ENCODE measurements at regions not wholly inside any gene's neighbourhood (a gene's known extent, or its start where the extent isn't known, plus 50 kb on each side); places are given as distances from the start of the nearest gene placed in this dataset.

DNA sequence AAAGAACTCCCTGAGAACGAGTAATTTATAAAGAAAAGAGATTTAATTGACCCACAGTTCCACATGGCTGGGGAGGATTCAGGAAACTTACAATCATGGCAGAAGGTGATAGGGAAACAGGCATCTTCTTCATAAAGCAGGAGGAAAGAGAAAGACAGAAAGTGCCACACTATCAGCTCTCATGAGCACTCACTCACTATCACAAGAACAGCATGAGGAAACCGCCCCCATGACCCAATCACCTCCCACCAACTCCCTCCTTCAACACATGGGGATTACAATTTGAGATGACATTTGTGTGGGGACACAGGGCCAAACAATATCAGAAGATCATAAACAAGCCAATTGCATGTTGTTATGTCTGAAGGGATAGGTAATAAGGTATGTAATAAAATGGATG lies 935.9 kb upstream of the COX7C start:
- TF ChIP-seq POLR2AphosphoS5 (IDR thresholded peaks at IDR 0.05) (no peak), POLR2A (IDR thresholded peaks at IDR 0.05) (no peak), EP300 (IDR thresholded peaks at IDR 0.05) (no peak)
- TF ChIP-seq, protein P1, sequence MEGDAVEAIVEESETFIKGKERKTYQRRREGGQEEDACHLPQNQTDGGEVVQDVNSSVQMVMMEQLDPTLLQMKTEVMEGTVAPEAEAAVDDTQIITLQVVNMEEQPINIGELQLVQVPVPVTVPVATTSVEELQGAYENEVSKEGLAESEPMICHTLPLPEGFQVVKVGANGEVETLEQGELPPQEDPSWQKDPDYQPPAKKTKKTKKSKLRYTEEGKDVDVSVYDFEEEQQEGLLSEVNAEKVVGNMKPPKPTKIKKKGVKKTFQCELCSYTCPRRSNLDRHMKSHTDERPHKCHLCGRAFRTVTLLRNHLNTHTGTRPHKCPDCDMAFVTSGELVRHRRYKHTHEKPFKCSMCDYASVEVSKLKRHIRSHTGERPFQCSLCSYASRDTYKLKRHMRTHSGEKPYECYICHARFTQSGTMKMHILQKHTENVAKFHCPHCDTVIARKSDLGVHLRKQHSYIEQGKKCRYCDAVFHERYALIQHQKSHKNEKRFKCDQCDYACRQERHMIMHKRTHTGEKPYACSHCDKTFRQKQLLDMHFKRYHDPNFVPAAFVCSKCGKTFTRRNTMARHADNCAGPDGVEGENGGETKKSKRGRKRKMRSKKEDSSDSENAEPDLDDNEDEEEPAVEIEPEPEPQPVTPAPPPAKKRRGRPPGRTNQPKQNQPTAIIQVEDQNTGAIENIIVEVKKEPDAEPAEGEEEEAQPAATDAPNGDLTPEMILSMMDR (IDR thresholded peaks at IDR 0.05) = no peak
- DNase-seq (no peak), ATAC-seq (ENCODE audit: low FRiP score in 2 of 2) (no peak)
- no peaks in the 10 kb centered on the region for H3K36me3 ChIP-seq
- H3K4me1 ChIP-seq = no peaks in the 10 kb centered on the region
- no peak overlapping the region for H3K27ac ChIP-seq
- no peak overlapping the region for H3K4me3 ChIP-seq
- H3K9me3 ChIP-seq = no peaks in the 10 kb centered on the region
- no peaks in the 10 kb centered on the region for H3K27me3 ChIP-seq
- WGBS, 2 donors = 64% methylated on average over 2 of the region's 2 CpGs

DNA sequence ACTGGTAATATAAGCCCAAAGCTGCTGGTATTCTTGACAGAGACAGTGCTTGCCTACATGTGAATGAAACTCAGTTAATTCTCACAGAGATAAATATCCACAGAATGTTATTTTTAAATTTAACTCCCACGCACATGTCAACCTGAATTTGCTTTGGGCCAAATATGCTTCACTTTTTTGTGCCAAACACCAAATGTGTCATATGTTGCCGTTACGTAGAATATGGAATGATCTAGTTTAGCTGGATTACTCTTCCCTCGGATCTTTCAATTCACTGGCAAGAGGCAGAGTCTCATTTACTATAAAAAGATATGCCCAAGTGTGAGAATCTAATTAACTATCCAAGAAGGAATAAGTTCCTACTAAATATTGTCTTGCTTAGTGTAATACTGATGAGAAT lies 933.4 kb upstream of the COX7C start:
- no peaks in the 10 kb centered on the region for H3K27me3 ChIP-seq
- no peaks in the 10 kb centered on the region for H3K4me1 ChIP-seq
- H3K36me3 ChIP-seq = no peaks in the 10 kb centered on the region
- H3K9me3 ChIP-seq = no peaks in the 10 kb centered on the region
- no peak overlapping the region for H3K4me3 ChIP-seq
- DNase-seq (no peak), ATAC-seq (ENCODE audit: low FRiP score in 2 of 2) (no peak)
- H3K27ac ChIP-seq = no peak overlapping the region
- TF ChIP-seq, protein P1 (IDR thresholded peaks at IDR 0.05) = no peak
- TF ChIP-seq EP300 (IDR thresholded peaks at IDR 0.05) (no peak), POLR2AphosphoS5 (IDR thresholded peaks at IDR 0.05) (no peak)
- WGBS, 2 donors = 80 to 94% methylated on average over 4 of the region's 4 CpGs

DNA sequence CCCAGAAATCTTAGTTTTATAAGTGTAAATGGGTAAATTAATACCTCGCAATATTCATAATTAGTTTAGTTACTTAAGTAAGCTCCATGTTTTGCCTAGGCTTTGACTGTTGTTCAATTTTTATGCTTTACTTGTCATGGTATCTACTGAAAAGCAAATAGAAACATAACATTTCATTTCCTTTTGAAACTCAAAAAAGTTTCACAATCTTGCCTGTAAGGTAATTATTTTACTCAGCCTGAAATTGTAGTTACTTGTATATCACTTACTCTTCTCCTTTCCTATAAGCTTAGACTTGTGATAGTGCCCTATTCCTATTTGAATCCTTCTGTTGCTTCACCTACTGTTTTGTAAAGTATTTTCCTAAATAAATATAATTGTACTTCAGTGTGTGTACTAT lies 914.4 kb upstream of the COX7C start:
- Histone ChIP-seq H3K27me3 (no peaks in the 10 kb centered on the region), H3K27ac (no peak overlapping the region), H3K4me1 (no peaks in the 10 kb centered on the region), H3K36me3 (no peaks in the 10 kb centered on the region), H3K9me3 (no peaks in the 10 kb centered on the region), H3K4me3 (no peak overlapping the region)
- DNase-seq (no peak), ATAC-seq (ENCODE audit: low FRiP score in 2 of 2) (no peak)
- 86 to 93% methylated on average over 1 of the region's 1 CpG for WGBS, 2 donors
- TF ChIP-seq POLR2AphosphoS5 (IDR thresholded peaks at IDR 0.05) (no peak), POLR2A (IDR thresholded peaks at IDR 0.05) (no peak), EP300 (IDR thresholded peaks at IDR 0.05) (no peak)
- TF ChIP-seq, protein P1 (IDR thresholded peaks at IDR 0.05) = no peak

DNA sequence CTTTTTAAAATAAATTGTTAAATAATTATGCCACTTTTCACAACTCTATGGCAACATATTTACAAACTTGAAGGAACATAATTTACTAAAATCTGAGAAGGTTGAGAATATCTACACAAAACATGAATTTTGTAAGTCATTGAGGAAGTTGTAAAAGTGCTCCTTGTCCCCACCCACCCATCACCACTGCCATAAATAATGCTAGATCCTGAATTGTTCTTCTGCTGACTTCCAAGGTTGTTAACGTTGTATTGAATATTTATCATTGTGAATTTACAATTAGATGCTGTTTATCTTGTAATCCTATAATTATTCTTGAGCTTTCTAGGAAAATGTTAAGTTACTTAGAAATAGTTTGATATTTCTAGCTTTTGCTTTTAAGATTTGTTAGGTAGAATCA lies 908.0 kb upstream of the COX7C start:
- TF ChIP-seq POLR2AphosphoS5 (IDR thresholded peaks at IDR 0.05) = no peak
- no peak for TF ChIP-seq EP300 (IDR thresholded peaks at IDR 0.05)
- no peak for TF ChIP-seq POLR2A (IDR thresholded peaks at IDR 0.05)
- 19 to 38% methylated on average over 1 of the region's 1 CpG for WGBS, 2 donors
- Histone ChIP-seq H3K27ac (no peak overlapping the region), H3K36me3 (no peaks in the 10 kb centered on the region), H3K9me3 (no peaks in the 10 kb centered on the region), H3K4me1 (no peaks in the 10 kb centered on the region), H3K4me3 (no peak overlapping the region), H3K27me3 (no peaks in the 10 kb centered on the region)
- DNase-seq (no peak), ATAC-seq (ENCODE audit: low FRiP score in 2 of 2) (no peak)

DNA sequence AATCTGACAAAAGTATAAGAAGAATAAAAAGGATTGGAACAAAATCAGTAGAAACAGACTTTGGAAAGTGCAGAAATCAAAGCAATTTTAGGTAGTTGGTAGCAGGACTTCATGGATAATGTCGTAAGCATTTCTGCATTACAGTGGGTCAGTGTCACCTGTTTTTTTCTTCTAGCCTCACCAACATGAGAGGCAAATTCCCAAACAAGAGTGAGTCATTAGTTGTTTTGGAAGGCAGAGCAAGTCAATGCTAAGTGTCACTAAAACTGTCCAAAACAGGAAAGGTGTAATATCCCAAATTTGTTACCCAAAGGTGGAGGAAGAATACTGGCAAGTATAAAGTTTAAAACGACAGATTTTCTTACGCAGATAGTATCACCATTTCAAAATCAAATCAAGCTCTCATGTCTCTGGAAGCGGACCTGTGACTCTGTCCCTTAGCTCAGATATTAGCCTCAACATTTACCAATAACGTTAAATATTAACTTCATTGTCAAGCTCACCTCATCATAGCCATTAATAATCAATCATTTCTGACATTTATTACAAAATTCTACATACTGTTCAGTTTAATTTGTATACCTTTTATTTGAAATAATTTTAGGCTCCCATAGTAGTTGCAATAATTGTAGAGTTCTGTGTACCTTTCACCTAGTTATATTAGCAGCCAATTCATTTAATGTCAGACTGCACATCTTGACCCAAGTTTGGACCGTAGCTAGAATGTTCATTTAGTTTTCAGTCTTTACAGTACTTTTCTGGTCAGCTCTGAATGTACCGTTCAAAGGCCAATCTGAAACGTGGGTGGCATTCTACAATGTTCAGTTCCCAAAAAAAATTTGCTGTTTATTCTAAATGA lies 901.2 kb upstream of the COX7C start:
- no peak for ATAC-seq (ENCODE audit: low FRiP score in 2 of 2)
- Histone ChIP-seq H3K9me3 (no peaks in the 10 kb centered on the region), H3K36me3 (no peaks in the 10 kb centered on the region), H3K4me3 (no peak overlapping the region), H3K4me1 (no peaks in the 10 kb centered on the region), H3K27ac (no peak overlapping the region), H3K27me3 (no peaks in the 10 kb centered on the region)
- TF ChIP-seq EP300 (IDR thresholded peaks at IDR 0.05) (no peak), POLR2AphosphoS5 (IDR thresholded peaks at IDR 0.05) (no peak), POLR2A (IDR thresholded peaks at IDR 0.05) (no peak)
- TF ChIP-seq, protein P1 (IDR thresholded peaks at IDR 0.05) = no peak
- no peak for DNase-seq
- 80 to 83% methylated on average over 8 of the region's 8 CpGs for WGBS, 2 donors

All from upper lobe of left lung (tissue), 6 donors.